WTC11 (cell line): ENCODE measurements at regions not wholly inside any gene's neighbourhood (a gene's known extent, or its start where the extent isn't known, plus 50 kb on each side); places are given as distances from the start of the nearest gene placed in this dataset.

Experiments used
- ATAC-seq: fragments of 200-7000 bp; cut with Tn5 transposase; 2 replicates; pipeline ENCODE4 v1.10.0; 2021; ENCODE audit warnings: mild to moderate bottlenecking, moderate library complexity
- CTCF ChIA-PET: fragments of 300-600 bp; sonication (Branson Sonifier 250); formaldehyde crosslinking; loops from one replicate; lab custom pipeline; 2021; ENCODE audit warnings: antibody characterized with exemption; lab: Charles Lee
- POLR2A ChIA-PET: fragments of 350-600 bp; sonication (Branson Sonifier 250); formaldehyde crosslinking; loops from one replicate; lab custom pipeline; 2021; ENCODE audit warnings: antibody characterized with exemption; lab: Charles Lee
- DNase-seq: peaks from one replicate; pipeline ENCODE4 v3.0.0; 2021; ENCODE audit warnings: low spot score
- H3K27ac Mint-ChIP-seq: 2 replicates; pipeline ENCODE4 v1.8.0; 2021; ENCODE audit warnings: mixed read lengths
- H3K27me3 Mint-ChIP-seq: 2 replicates; pipeline ENCODE4 v1.8.0; 2021; ENCODE audit warnings: low read depth, mild to moderate bottlenecking, moderate library complexity, mixed read lengths
- H3K36me3 Mint-ChIP-seq: 2 replicates; pipeline ENCODE4 v1.8.0; 2021; ENCODE audit warnings: mixed read lengths
- H3K4me1 Mint-ChIP-seq: 2 replicates; pipeline ENCODE4 v1.8.0; 2022; ENCODE audit warnings: mixed read lengths
- H3K4me3 Mint-ChIP-seq: 2 replicates; pipeline ENCODE4 v1.8.0; 2021; ENCODE audit warnings: mild to moderate bottlenecking, moderate library complexity, mixed read lengths
- H3K9me3 Mint-ChIP-seq: 2 replicates; pipeline ENCODE4 v1.8.0; 2021; ENCODE audit warnings: mixed read lengths
- AFF4 ChIP-seq: sonication (generic); formaldehyde crosslinking; IDR thresholded peaks from 2 replicates; pipeline ENCODE4 v1.8.1; 2023; ENCODE audit warnings: mild to moderate bottlenecking, missing genetic modification reagents, borderline replicate concordance
- ATF1 ChIP-seq: sonication (generic); formaldehyde crosslinking; IDR thresholded peaks from 2 replicates; pipeline ENCODE4 v1.8.1; 2023; ENCODE audit warnings: mild to moderate bottlenecking, moderate library complexity, missing genetic modification reagents
- CDX4 ChIP-seq: fragments of 250-450 bp; sonication (Bioruptor Pico); IDR thresholded peaks from 2 replicates; pipeline ENCODE4 v1.9.0; 2021; ENCODE audit warnings: moderate library complexity, mild to moderate bottlenecking, inconsistent platforms, borderline replicate concordance
- CREB1 ChIP-seq: sonication (generic); formaldehyde crosslinking; IDR thresholded peaks from 2 replicates; pipeline ENCODE4 v1.8.0; 2023; ENCODE audit warnings: mild to moderate bottlenecking, missing genetic modification reagents
- CREM ChIP-seq: sonication (generic); formaldehyde crosslinking; IDR thresholded peaks from 2 replicates; pipeline ENCODE4 v1.8.1; 2022; ENCODE audit warnings: mild to moderate bottlenecking, missing genetic modification reagents, moderate library complexity
- CTCF ChIP-seq: fragments of 200-600 bp; IDR thresholded peaks from 2 replicates; pipeline ENCODE4 v1.8.0; 2022; ENCODE audit warnings: antibody characterized with exemption
- E2F5 ChIP-seq: sonication (generic); formaldehyde crosslinking; IDR thresholded peaks from 2 replicates; pipeline ENCODE4 v1.8.1; 2022; ENCODE audit warnings: mild to moderate bottlenecking, moderate library complexity, missing genetic modification reagents
- ETV6 ChIP-seq: sonication (generic); formaldehyde crosslinking; IDR thresholded peaks from 2 replicates; pipeline ENCODE4 v1.8.1; 2022; ENCODE audit warnings: mild to moderate bottlenecking, missing genetic modification reagents
- FOXK1 ChIP-seq: sonication (generic); formaldehyde crosslinking; IDR thresholded peaks from 2 replicates; pipeline ENCODE4 v1.8.0; 2022; ENCODE audit warnings: mild to moderate bottlenecking, moderate library complexity, missing genetic modification reagents
- FOXP4 ChIP-seq: sonication (generic); formaldehyde crosslinking; IDR thresholded peaks from 2 replicates; pipeline ENCODE4 v1.8.0; 2022; ENCODE audit warnings: mild to moderate bottlenecking, missing genetic modification reagents
- HMGXB4 ChIP-seq: sonication (generic); formaldehyde crosslinking; IDR thresholded peaks from 2 replicates; pipeline ENCODE4 v1.8.1; 2023; ENCODE audit warnings: mild to moderate bottlenecking, moderate library complexity, missing genetic modification reagents
- JUN ChIP-seq: sonication (generic); formaldehyde crosslinking; IDR thresholded peaks from 2 replicates; pipeline ENCODE4 v1.8.0; 2023; ENCODE audit warnings: mild to moderate bottlenecking, missing genetic modification reagents
- KAT7 ChIP-seq: sonication (generic); formaldehyde crosslinking; IDR thresholded peaks from 2 replicates; pipeline ENCODE4 v1.8.1; 2023; ENCODE audit warnings: missing genetic modification reagents, mild to moderate bottlenecking, borderline replicate concordance
- TEAD4 ChIP-seq: sonication (generic); formaldehyde crosslinking; IDR thresholded peaks from 2 replicates; pipeline ENCODE4 v1.8.0; 2022; ENCODE audit warnings: mild to moderate bottlenecking, missing genetic modification reagents
- USF2 ChIP-seq: sonication (generic); formaldehyde crosslinking; IDR thresholded peaks from 2 replicates; pipeline ENCODE4 v1.8.1; 2023; ENCODE audit warnings: mild to moderate bottlenecking, missing genetic modification reagents, moderate library complexity
- ZNF219 ChIP-seq: sonication (generic); formaldehyde crosslinking; IDR thresholded peaks from 2 replicates; pipeline ENCODE4 v1.8.0; 2023; ENCODE audit warnings: missing genetic modification reagents, mild to moderate bottlenecking, borderline replicate concordance
- ZNF263 ChIP-seq: sonication (generic); formaldehyde crosslinking; IDR thresholded peaks from 2 replicates; pipeline ENCODE4 v1.8.1; 2022; ENCODE audit warnings: low read depth, mild to moderate bottlenecking, moderate library complexity, missing genetic modification reagents
- ZNF423 ChIP-seq: fragments of 250-450 bp; sonication (Bioruptor Pico); IDR thresholded peaks from 2 replicates; pipeline ENCODE4 v2.1.2; 2022; ENCODE audit warnings: mild to moderate bottlenecking, moderate library complexity
- ZNF671 ChIP-seq: fragments of 250-450 bp; sonication (Bioruptor Pico); IDR thresholded peaks from 2 replicates; pipeline ENCODE4 v1.8.0; 2021; ENCODE audit warnings: mild to moderate bottlenecking

GRCh38 chr12:59036973-59037762, 116.9 kb upstream of the LRIG3 start:
- TF ChIP-seq ETV6 (CRISPR knock-in tag) (no peak), USF2 (no peak), FOXK1 (no peak), ZNF671 (no peak), ZNF423 (no peak), ATF1 (CRISPR knock-in tag) (no peak), CDX4 (CRISPR knock-in tag) (no peak), E2F5 (CRISPR knock-in tag) (no peak), AFF4 (CRISPR knock-in tag) (no peak), CTCF (no peak), FOXP4 (no peak), CREM (CRISPR knock-in tag) (no peak), HMGXB4 (CRISPR knock-in tag) (no peak), KAT7 (CRISPR knock-in tag) (no peak), TEAD4 (CRISPR knock-in tag) (no peak), CREB1 (CRISPR knock-in tag) (no peak), JUN (CRISPR knock-in tag) (no peak), ZNF219 (CRISPR knock-in tag) (no peak), ZNF263 (CRISPR knock-in tag) (no peak)
- H3K27ac Mint-ChIP-seq = no peak overlapping the region
- DNase-seq (no peak), ATAC-seq (no peak)
- no peak overlapping the region for H3K4me3 Mint-ChIP-seq
- POLR2A ChIA-PET = no interaction called here
- peaks cover 14% of the 10 kb centered on the region for H3K4me1 Mint-ChIP-seq
- H3K36me3 Mint-ChIP-seq = no peaks in the 10 kb centered on the region
- CTCF ChIA-PET = no interaction called here
- no peaks in the 10 kb centered on the region for H3K9me3 Mint-ChIP-seq
- H3K27me3 Mint-ChIP-seq = no peaks in the 10 kb centered on the region
